GM10266 (cell line): ENCODE measurements at regions not wholly inside any gene's neighbourhood (a gene's known extent, or its start where the extent isn't known, plus 50 kb on each side); places are given as distances from the start of the nearest gene placed in this dataset.

Source experiments
- DNase-seq: peaks from one replicate; pipeline ENCODE4 v3.0.0; 2012; ENCODE audit errors: extremely low spot score
- TF ChIP-seq, protein P1 (sequence below): IDR thresholded peaks from 2 replicates; pipeline ENCODE4 v1.5.1; 2012; ENCODE audit warnings: mild to moderate bottlenecking, low read depth; ENCODE audit not compliant: control insufficient read depth, insufficient read depth; ENCODE audit errors: missing control alignments

DNA sequence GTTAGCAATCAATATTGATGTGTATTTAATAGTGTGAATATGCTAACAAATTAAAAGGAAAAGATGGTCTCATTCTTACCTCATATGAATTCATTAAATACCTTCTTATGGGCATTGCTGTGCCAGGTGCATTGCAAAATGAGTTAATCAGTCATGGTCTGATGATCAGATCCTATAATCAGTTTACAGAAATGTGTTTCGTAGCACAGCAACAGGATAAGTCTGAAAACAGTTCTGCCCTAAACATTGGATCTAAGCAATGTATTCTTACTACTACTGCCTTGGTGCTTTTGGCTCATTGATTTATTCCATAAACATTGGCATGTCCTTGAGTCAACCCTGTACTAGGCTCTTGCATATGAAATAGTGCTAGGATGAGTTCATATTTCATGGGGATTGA is 417.0 kb upstream of the JAG1 start:
- TF ChIP-seq, protein P1, sequence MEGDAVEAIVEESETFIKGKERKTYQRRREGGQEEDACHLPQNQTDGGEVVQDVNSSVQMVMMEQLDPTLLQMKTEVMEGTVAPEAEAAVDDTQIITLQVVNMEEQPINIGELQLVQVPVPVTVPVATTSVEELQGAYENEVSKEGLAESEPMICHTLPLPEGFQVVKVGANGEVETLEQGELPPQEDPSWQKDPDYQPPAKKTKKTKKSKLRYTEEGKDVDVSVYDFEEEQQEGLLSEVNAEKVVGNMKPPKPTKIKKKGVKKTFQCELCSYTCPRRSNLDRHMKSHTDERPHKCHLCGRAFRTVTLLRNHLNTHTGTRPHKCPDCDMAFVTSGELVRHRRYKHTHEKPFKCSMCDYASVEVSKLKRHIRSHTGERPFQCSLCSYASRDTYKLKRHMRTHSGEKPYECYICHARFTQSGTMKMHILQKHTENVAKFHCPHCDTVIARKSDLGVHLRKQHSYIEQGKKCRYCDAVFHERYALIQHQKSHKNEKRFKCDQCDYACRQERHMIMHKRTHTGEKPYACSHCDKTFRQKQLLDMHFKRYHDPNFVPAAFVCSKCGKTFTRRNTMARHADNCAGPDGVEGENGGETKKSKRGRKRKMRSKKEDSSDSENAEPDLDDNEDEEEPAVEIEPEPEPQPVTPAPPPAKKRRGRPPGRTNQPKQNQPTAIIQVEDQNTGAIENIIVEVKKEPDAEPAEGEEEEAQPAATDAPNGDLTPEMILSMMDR = no peak
- DNase-seq = no peak

- no peak for DNase-seq
- TF ChIP-seq, protein P1 = no peak
Measured at GRCh38 chr20:11091511-11091910, 417.7 kb upstream of the JAG1 start.

DNA sequence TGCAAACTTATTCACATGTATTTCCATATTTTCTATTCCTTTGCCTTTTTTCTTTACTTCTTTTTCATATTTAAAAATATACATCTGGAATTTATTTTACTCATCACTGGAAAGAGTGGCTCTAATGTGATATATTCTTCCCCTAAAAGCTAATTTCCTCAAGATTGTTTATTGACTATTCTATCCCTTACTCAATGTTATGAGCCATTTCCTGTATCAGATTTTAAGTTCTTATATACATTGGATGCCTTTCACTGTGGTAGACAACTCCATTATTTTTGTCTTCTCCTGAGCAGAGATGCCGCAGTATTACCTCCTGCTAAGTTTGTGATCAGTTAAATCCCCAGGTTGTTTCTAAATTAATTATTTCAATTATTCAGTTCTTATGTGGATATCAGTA is 418.4 kb upstream of the JAG1 start:
- TF ChIP-seq, protein P1 = no peak
- DNase-seq = no peak

GRCh38 chr20:11094196-11094595 is 420.4 kb upstream of the JAG1 start:
- DNase-seq = no peak
- TF ChIP-seq, protein P1 = no peak

DNA sequence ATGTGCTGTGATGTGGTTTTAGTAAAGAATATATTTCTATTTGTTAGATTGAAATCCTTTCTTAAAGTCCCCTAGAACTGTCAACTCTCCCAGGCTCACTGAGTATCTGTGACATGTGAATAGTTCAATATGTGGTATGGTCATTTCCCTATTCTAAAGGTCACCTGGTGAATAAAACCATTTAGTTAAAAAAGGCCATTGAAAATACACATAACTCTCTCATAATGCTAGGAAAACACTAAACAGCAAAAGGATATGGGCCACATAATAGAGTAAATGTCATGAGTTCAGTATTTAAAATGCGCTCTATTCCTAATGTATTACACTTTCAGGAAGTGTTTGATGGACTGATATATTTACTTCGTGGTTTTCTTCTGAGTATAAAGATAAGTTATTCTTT is 420.9 kb upstream of the JAG1 start:
- TF ChIP-seq, protein P1 = no peak
- DNase-seq = no peak

- no peak for DNase-seq
- TF ChIP-seq, protein P1 = no peak
Measured at GRCh38 chr20:11098888-11099287, 425.1 kb upstream of the JAG1 start.

GRCh38 chr20:11101243-11101642 is 427.4 kb upstream of the JAG1 start:
- TF ChIP-seq, protein P1 = no peak
- DNase-seq = no peak
